ENCODE measurements at regions not wholly inside any gene's neighbourhood (a gene's known extent, or its start where the extent isn't known, plus 50 kb on each side); places are given as distances from the start of the nearest gene placed in this dataset.

GRCh38 chr6:14731611-14732010, 514.3 kb upstream of the JARID2 start:
- no peak for DNase-seq (ENCODE audit: low read depth in 2 of 2)

- DNase-seq (ENCODE audit: low read depth in 2 of 2) = no peak
Measured at GRCh38 chr6:14732226-14732843, 513.5 kb upstream of the JARID2 start.

- DNase-seq (ENCODE audit: low read depth in 2 of 2) = peak; percentile 52 to 72
Measured at GRCh38 chr6:14732844-14733757, 512.8 kb upstream of the JARID2 start.

GRCh38 chr6:14734052-14734415, 511.8 kb upstream of the JARID2 start:
- DNase-seq (ENCODE audit: low read depth in 2 of 2) = no peak

- DNase-seq (ENCODE audit: low read depth in 2 of 2) = no peak
Measured at GRCh38 chr6:14734416-14735340, 511.2 kb upstream of the JARID2 start.

GRCh38 chr6:14735956-14736486, 509.8 kb upstream of the JARID2 start:
- peak in 1 of 2 donors; percentile 57 for DNase-seq (ENCODE audit: low read depth in 2 of 2)

GRCh38 chr6:14736554-14736953, 509.3 kb upstream of the JARID2 start:
- DNase-seq (ENCODE audit: low read depth in 2 of 2) = no peak

GRCh38 chr6:14738497-14738896, 507.4 kb upstream of the JARID2 start:
- DNase-seq (ENCODE audit: low read depth in 2 of 2) = no peak

- no peak for DNase-seq (ENCODE audit: low read depth in 2 of 2)
Measured at GRCh38 chr6:14738933-14739332, 506.9 kb upstream of the JARID2 start.

GRCh38 chr6:14739827-14740226, 506.0 kb upstream of the JARID2 start:
- no peak for DNase-seq (ENCODE audit: low read depth in 2 of 2)

GRCh38 chr6:14742171-14742570, 503.7 kb upstream of the JARID2 start:
- DNase-seq (ENCODE audit: low read depth in 2 of 2) = no peak

- no peak for DNase-seq (ENCODE audit: low read depth in 2 of 2)
Measured at GRCh38 chr6:14742680-14743079, 503.2 kb upstream of the JARID2 start.

GRCh38 chr6:14743144-14743473, 502.8 kb upstream of the JARID2 start:
- no peak for DNase-seq (ENCODE audit: low read depth in 2 of 2)

- DNase-seq (ENCODE audit: low read depth in 2 of 2) = peak; percentile 85 to 91
Measured at GRCh38 chr6:14743474-14744211, 502.2 kb upstream of the JARID2 start.

- no peak for DNase-seq (ENCODE audit: low read depth in 2 of 2)
Measured at GRCh38 chr6:14744212-14744556, 501.7 kb upstream of the JARID2 start.

GRCh38 chr6:14746139-14746837, 499.6 kb upstream of the JARID2 start:
- no peak for DNase-seq (ENCODE audit: low read depth in 2 of 2)

- no peak for DNase-seq (ENCODE audit: low read depth in 2 of 2)
Measured at GRCh38 chr6:14747881-14748520, 497.9 kb upstream of the JARID2 start.

GRCh38 chr6:14748679-14749078, 497.2 kb upstream of the JARID2 start:
- no peak for DNase-seq (ENCODE audit: low read depth in 2 of 2)

GRCh38 chr6:14750059-14750661, 495.7 kb upstream of the JARID2 start:
- no peak for DNase-seq (ENCODE audit: low read depth in 2 of 2)

- no peak for DNase-seq (ENCODE audit: low read depth in 2 of 2)
Measured at GRCh38 chr6:14751645-14752175, 494.2 kb upstream of the JARID2 start.
